PC-9 (cell line): ENCODE measurements at regions not wholly inside any gene's neighbourhood (a gene's known extent, or its start where the extent isn't known, plus 50 kb on each side); places are given as distances from the start of the nearest gene placed in this dataset.

Experiments
- EZH2 ChIP-seq: fragments of 200-600 bp; sonication (generic); IDR thresholded peaks from 2 replicates; pipeline ENCODE4 v1.8.0; 2017; ENCODE audit warnings: antibody characterized with exemption, low read depth
- TF ChIP-seq, protein P1 (sequence below): fragments of 200-600 bp; sonication (generic); conservative IDR thresholded peaks from 2 replicates; pipeline ENCODE4 v1.6.1; 2017; ENCODE audit warnings: mixed run types, antibody characterized with exemption, mild to moderate bottlenecking, moderate library complexity

- TF ChIP-seq, protein P1, sequence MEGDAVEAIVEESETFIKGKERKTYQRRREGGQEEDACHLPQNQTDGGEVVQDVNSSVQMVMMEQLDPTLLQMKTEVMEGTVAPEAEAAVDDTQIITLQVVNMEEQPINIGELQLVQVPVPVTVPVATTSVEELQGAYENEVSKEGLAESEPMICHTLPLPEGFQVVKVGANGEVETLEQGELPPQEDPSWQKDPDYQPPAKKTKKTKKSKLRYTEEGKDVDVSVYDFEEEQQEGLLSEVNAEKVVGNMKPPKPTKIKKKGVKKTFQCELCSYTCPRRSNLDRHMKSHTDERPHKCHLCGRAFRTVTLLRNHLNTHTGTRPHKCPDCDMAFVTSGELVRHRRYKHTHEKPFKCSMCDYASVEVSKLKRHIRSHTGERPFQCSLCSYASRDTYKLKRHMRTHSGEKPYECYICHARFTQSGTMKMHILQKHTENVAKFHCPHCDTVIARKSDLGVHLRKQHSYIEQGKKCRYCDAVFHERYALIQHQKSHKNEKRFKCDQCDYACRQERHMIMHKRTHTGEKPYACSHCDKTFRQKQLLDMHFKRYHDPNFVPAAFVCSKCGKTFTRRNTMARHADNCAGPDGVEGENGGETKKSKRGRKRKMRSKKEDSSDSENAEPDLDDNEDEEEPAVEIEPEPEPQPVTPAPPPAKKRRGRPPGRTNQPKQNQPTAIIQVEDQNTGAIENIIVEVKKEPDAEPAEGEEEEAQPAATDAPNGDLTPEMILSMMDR: no peak
- no peak for TF ChIP-seq EZH2
Measured at GRCh38 chr9:2307480-2307879, 292.3 kb downstream of the SMARCA2 start.
